Parathyroid adenoma (tissue), 2 donors: ENCODE measurements at regions not wholly inside any gene's neighbourhood (a gene's known extent, or its start where the extent isn't known, plus 50 kb on each side); places are given as distances from the start of the nearest gene placed in this dataset.

Experiments
- H2AFZ ChIP-seq: fragments of 300-600 bp; sonication (generic); one replicate; pipeline ENCODE4 v1.7.0; 2017; ENCODE audit warnings: antibody characterized with exemption, mild to moderate bottlenecking
- H3K27ac ChIP-seq: fragments of 300-600 bp; sonication (generic); one replicate; pipeline ENCODE4 v1.7.0; 2017
- H3K27me3 ChIP-seq: fragments of 300-600 bp; sonication (generic); one replicate; pipeline ENCODE4 v1.7.0; 2017; ENCODE audit warnings: low read length; ENCODE audit not compliant: control insufficient read depth, insufficient read depth
- H3K36me3 ChIP-seq: fragments of 300-600 bp; sonication (generic); one replicate; pipeline ENCODE4 v1.7.0; 2017; ENCODE audit warnings: low read length; ENCODE audit not compliant: control insufficient read depth, insufficient read depth
- H3K4me1 ChIP-seq: fragments of 300-600 bp; sonication (generic); one replicate; pipeline ENCODE4 v1.7.0; 2017; ENCODE audit warnings: control low read depth
- H3K4me2 ChIP-seq: fragments of 300-600 bp; sonication (generic); one replicate; pipeline ENCODE4 v1.7.0; 2017; ENCODE audit warnings: low read length
- H3K4me3 ChIP-seq: fragments of 300-600 bp; sonication (generic); one replicate; pipeline ENCODE4 v1.7.0; 2017; ENCODE audit warnings: low read depth, low read length
- H3K79me2 ChIP-seq: fragments of 300-600 bp; sonication (generic); one replicate; pipeline ENCODE4 v1.7.0; 2017; ENCODE audit warnings: control low read depth
- H3K9ac ChIP-seq: fragments of 300-600 bp; sonication (generic); one replicate; pipeline ENCODE4 v1.7.0; 2017; ENCODE audit warnings: mild to moderate bottlenecking
- H3K9me3 ChIP-seq: fragments of 300-600 bp; sonication (generic); one replicate; pipeline ENCODE4 v1.7.0; 2017; ENCODE audit warnings: low read length; ENCODE audit not compliant: control insufficient read depth
- CTCF ChIP-seq: fragments of 300-600 bp; sonication (generic); IDR thresholded peaks from one replicate; pipeline ENCODE4 v1.7.0; 2017; ENCODE audit warnings: antibody characterized with exemption, mild to moderate bottlenecking
- donor health status: primary hyperparathyroidism.

DNA sequence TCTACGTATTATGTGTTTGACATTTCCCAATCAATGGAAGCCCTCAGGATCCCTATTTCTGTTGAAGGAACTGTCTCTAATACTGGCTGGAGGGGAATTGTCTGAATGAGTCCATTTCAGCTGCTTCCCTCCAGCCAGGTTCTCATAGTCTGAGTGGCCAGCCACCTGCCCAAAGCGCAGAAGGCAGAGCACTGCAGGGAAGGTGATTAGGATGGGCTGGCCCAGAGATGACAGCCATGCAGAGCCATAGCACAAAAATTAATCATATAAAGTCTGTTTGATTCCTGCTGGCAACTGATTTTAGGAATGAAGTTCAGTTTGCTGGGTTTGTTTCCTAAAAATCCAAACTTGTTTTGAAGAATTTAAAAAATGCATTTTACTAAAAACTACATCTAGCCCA, 327.1 kb downstream of the ETAA1 start:
- TF ChIP-seq CTCF = no peak
- H3K9ac ChIP-seq = no peak overlapping the region
- no peak overlapping the region for H3K4me2 ChIP-seq
- H3K27ac ChIP-seq = no peak overlapping the region
- no peaks in the 10 kb centered on the region for H3K4me1 ChIP-seq
- no peak overlapping the region for H2AFZ ChIP-seq
- H3K27me3 ChIP-seq = no peaks in the 10 kb centered on the region
- H3K4me3 ChIP-seq = no peak overlapping the region
- H3K36me3 ChIP-seq = no peaks in the 10 kb centered on the region
- no peaks in the 10 kb centered on the region for H3K9me3 ChIP-seq
- no peaks in the 10 kb centered on the region for H3K79me2 ChIP-seq

- Histone ChIP-seq H2AFZ (no peak overlapping the region), H3K9me3 (no peaks in the 10 kb centered on the region), H3K9ac (no peak overlapping the region), H3K27me3 (no peaks in the 10 kb centered on the region), H3K36me3 (no peaks in the 10 kb centered on the region), H3K27ac (no peak overlapping the region), H3K4me1 (no peaks in the 10 kb centered on the region), H3K4me3 (no peak overlapping the region), H3K4me2 (no peak overlapping the region), H3K79me2 (no peaks in the 10 kb centered on the region)
- no peak for TF ChIP-seq CTCF
Measured at GRCh38 chr2:67725731-67726130, 328.6 kb downstream of the ETAA1 start.

DNA sequence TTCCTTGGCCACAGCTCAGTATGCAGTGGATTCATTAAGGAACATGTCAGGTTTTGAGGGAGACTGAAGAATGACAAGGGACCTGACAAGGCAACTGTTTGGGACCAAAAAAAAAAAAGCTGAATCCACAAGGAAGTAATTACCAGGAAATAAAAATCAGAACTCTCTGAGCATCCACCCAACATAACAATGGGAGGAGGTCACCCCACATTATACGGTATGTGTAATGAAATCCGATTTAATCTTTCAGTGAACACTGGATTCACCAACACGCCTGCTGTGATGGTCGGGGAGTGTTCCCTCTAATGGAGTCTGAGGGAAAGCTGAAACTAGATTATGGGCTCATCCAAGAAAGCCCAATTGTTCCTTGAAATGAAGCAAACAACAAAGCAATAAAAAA, 329.3 kb downstream of the ETAA1 start:
- H3K4me2 ChIP-seq = no peak overlapping the region
- no peaks in the 10 kb centered on the region for H3K4me1 ChIP-seq
- no peak for TF ChIP-seq CTCF
- H3K79me2 ChIP-seq = no peaks in the 10 kb centered on the region
- no peak overlapping the region for H2AFZ ChIP-seq
- no peak overlapping the region for H3K9ac ChIP-seq
- no peaks in the 10 kb centered on the region for H3K36me3 ChIP-seq
- no peaks in the 10 kb centered on the region for H3K27me3 ChIP-seq
- H3K4me3 ChIP-seq = no peak overlapping the region
- H3K9me3 ChIP-seq = no peaks in the 10 kb centered on the region
- no peak overlapping the region for H3K27ac ChIP-seq

DNA sequence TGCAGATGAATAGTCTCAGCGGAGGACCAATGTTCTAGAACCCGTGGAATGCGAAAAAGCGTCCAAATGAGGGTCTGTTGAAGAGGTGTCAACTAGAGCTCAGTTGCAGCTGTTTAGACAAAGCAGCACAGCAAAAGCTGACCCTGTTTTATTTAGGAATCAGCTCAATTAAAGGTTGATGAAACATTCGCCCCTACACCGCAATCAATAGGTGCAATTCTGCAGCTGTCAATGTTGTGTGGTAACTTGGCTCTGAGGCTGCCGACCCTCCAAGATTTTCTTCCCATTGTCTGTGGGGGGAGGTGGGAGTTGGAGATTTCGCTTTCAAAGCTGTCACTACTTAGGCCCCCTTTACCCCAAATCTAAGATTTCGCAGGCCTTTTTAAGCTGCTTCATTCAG, 330.0 kb downstream of the ETAA1 start:
- no peak overlapping the region for H3K27ac ChIP-seq
- H3K4me2 ChIP-seq = no peak overlapping the region
- H3K36me3 ChIP-seq = no peaks in the 10 kb centered on the region
- H3K9ac ChIP-seq = no peak overlapping the region
- H3K4me3 ChIP-seq = no peak overlapping the region
- no peaks in the 10 kb centered on the region for H3K4me1 ChIP-seq
- no peak overlapping the region for H2AFZ ChIP-seq
- no peaks in the 10 kb centered on the region for H3K79me2 ChIP-seq
- no peaks in the 10 kb centered on the region for H3K27me3 ChIP-seq
- no peaks in the 10 kb centered on the region for H3K9me3 ChIP-seq
- no peak for TF ChIP-seq CTCF

- no peak overlapping the region for H2AFZ ChIP-seq
- no peak overlapping the region for H3K9ac ChIP-seq
- no peak overlapping the region for H3K27ac ChIP-seq
- H3K36me3 ChIP-seq = no peaks in the 10 kb centered on the region
- TF ChIP-seq CTCF = no peak
- no peak overlapping the region for H3K4me3 ChIP-seq
- no peaks in the 10 kb centered on the region for H3K9me3 ChIP-seq
- no peak overlapping the region for H3K4me2 ChIP-seq
- no peaks in the 10 kb centered on the region for H3K27me3 ChIP-seq
- H3K79me2 ChIP-seq = no peaks in the 10 kb centered on the region
- no peaks in the 10 kb centered on the region for H3K4me1 ChIP-seq
Measured at GRCh38 chr2:67727623-67728022, 330.5 kb downstream of the ETAA1 start.
